OCI-LY1 (cell line): ENCODE measurements at regions not wholly inside any gene's neighbourhood (a gene's known extent, or its start where the extent isn't known, plus 50 kb on each side); places are given as distances from the start of the nearest gene placed in this dataset.

Source experiments
- EZH2 ChIP-seq: fragments of 200-600 bp; sonication (generic), shearing (Covaris generic); IDR thresholded peaks from 2 replicates; pipeline ENCODE4 v1.8.0; 2017; ENCODE audit warnings: borderline replicate concordance, mixed run types, mild to moderate bottlenecking, antibody characterized with exemption, low read length, moderate library complexity, mixed read lengths
- TF ChIP-seq, protein P1 (sequence below): fragments of 200-600 bp; sonication (generic), shearing (Covaris generic); IDR thresholded peaks from 2 replicates; pipeline ENCODE4 v1.5.1; 2017; ENCODE audit warnings: mild to moderate bottlenecking, antibody characterized with exemption, low read length, moderate library complexity, mixed read lengths

DNA sequence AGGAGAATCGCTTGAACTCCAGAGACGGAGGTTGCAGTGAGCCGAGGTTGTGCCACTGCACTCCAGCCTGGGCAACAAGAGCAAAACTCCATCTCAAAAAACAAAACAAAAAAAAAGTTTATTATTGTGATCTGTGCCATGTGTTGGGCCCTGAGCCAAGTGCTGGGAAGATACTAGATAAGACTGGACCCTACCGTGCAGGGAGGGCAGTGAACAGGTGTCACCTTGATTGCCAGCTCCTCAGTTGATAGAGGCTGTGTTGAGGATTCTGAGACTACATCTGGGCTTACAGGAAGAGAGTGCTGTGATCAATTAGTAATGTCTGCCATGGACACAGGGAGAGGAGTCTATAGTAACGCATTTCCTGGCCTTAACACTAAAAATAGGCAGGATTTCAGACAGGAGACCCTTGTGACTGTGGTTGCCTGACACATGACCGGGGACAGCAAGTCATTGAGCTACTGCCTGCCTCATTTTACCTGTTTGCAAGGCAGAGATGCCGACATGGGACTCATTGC, 201.5 kb downstream of the C9orf50 start:
- TF ChIP-seq, protein P1, sequence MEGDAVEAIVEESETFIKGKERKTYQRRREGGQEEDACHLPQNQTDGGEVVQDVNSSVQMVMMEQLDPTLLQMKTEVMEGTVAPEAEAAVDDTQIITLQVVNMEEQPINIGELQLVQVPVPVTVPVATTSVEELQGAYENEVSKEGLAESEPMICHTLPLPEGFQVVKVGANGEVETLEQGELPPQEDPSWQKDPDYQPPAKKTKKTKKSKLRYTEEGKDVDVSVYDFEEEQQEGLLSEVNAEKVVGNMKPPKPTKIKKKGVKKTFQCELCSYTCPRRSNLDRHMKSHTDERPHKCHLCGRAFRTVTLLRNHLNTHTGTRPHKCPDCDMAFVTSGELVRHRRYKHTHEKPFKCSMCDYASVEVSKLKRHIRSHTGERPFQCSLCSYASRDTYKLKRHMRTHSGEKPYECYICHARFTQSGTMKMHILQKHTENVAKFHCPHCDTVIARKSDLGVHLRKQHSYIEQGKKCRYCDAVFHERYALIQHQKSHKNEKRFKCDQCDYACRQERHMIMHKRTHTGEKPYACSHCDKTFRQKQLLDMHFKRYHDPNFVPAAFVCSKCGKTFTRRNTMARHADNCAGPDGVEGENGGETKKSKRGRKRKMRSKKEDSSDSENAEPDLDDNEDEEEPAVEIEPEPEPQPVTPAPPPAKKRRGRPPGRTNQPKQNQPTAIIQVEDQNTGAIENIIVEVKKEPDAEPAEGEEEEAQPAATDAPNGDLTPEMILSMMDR = no peak
- TF ChIP-seq EZH2 = no peak
